ENCODE measurements at regions not wholly inside any gene's neighbourhood (a gene's known extent, or its start where the extent isn't known, plus 50 kb on each side); places are given as distances from the start of the nearest gene placed in this dataset.

- in situ Hi-C loops (cut with MboI; ENCODE audit: low pct_unique_long_range_greater_than_20kb, low sequenced_read_pairs): no loop called here
- no peak for DNase-seq
These were observed 147.7 kb upstream of the APCDD1 start for GRCh38 chr18:10306779-10307178.

GRCh38 chr18:10308154-10308553, 146.3 kb upstream of the APCDD1 start:
- no peak for DNase-seq
- in situ Hi-C loops (cut with MboI; ENCODE audit: low pct_unique_long_range_greater_than_20kb, low sequenced_read_pairs): no loop called here

DNA sequence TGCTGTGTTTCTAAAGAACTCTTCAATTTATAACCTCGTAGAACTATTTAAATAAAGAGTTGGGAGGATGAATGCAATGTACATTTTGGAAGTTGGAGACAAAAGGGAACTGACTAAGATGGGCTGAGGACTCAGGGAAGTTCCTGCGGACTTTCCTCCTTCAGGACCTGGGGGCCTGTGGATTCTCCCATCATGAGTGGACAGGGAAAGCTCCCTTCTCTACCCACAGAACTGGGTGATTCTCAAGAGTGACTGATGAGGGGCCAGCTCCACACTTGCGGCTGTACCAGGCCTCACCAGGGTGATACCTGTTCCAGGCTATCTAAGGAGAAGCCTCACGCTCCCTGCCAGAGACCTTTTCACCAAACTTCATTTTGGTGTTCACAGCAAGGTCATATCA, 143.8 kb upstream of the APCDD1 start:
- in situ Hi-C loops (cut with MboI; ENCODE audit: low pct_unique_long_range_greater_than_20kb, low sequenced_read_pairs): no loop called here
- DNase-seq: no peak

- no peak for DNase-seq
- in situ Hi-C loops (cut with MboI; ENCODE audit: low pct_unique_long_range_greater_than_20kb, low sequenced_read_pairs): no loop called here
These were observed 142.0 kb upstream of the APCDD1 start for GRCh38 chr18:10312326-10313015.

GRCh38 chr18:10313016-10313342, 141.5 kb upstream of the APCDD1 start:
- no peak for DNase-seq
- in situ Hi-C loops (cut with MboI; ENCODE audit: low pct_unique_long_range_greater_than_20kb, low sequenced_read_pairs): no loop called here

- no peak for DNase-seq
- in situ Hi-C loops (cut with MboI; ENCODE audit: low pct_unique_long_range_greater_than_20kb, low sequenced_read_pairs): no loop called here
These were observed 140.4 kb upstream of the APCDD1 start for GRCh38 chr18:10314066-10314465.

GRCh38 chr18:10315522-10315921, 138.9 kb upstream of the APCDD1 start:
- in situ Hi-C loops (cut with MboI; ENCODE audit: low pct_unique_long_range_greater_than_20kb, low sequenced_read_pairs): no loop called here
- DNase-seq: peak; percentile 41

- in situ Hi-C loops (cut with MboI; ENCODE audit: low pct_unique_long_range_greater_than_20kb, low sequenced_read_pairs): no loop called here
- no peak for DNase-seq
These were observed 137.7 kb upstream of the APCDD1 start for GRCh38 chr18:10316778-10317177.

- in situ Hi-C loops (cut with MboI; ENCODE audit: low pct_unique_long_range_greater_than_20kb, low sequenced_read_pairs): no loop called here
- no peak for DNase-seq
These were observed 136.4 kb upstream of the APCDD1 start for GRCh38 chr18:10317864-10318690.

GRCh38 chr18:10318691-10318970, 135.8 kb upstream of the APCDD1 start:
- DNase-seq: no peak
- in situ Hi-C loops (cut with MboI; ENCODE audit: low pct_unique_long_range_greater_than_20kb, low sequenced_read_pairs): no loop called here

DNA sequence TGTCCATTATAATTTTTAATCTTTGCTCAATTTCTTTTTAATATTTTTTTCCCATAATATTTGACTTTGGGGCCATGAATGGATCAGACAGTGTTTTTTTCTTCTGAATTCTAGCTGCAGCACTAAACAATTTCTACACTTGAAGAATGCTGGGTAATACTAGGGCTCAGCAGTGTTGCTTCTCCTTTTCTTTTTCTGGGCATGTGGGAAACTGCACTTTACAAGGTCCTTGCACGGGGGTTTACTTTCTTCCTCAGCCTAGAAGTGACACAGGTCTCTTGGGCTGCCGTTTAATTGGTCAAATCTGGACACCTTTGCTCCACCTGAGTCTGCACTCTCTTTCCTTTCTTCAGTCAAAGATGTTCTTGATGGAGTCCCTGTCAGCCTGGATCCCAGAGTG, 135.4 kb upstream of the APCDD1 start:
- in situ Hi-C loops (cut with MboI; ENCODE audit: low pct_unique_long_range_greater_than_20kb, low sequenced_read_pairs): no loop called here
- no peak for DNase-seq

DNA sequence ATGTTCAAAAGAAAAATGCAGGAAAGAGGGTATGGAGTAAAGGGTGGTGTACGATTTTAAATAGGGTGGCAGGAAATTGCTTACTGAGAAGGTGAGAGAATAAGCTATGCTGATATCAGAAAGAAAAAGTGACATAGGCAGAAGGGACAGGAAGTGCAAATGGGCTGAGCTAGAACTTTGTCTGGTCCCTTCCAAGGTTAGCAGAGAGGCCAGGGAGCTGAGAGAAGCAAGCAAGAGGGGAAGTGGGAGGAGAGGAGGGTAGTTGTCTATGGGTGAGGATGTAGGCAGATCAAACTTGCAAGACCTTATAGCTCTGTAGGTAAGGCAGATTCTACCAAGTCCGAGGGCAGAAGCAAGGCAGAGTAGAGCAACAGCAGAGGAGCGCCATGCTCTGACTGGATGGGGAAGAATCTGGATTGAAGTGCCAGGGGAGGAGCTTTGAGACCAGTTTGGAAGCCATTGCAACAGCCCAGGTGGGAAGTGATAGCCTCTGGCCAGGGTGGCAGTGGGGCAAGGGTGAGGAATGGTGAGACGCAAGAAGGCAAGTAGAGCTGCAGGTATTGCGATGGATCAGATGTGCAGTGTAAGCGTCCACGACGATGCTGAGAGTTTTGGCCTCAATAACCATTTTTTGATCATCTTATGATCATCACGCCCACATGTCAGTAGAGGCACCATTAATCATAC, 134.4 kb upstream of the APCDD1 start:
- no peak for DNase-seq
- in situ Hi-C loops (cut with MboI; ENCODE audit: low pct_unique_long_range_greater_than_20kb, low sequenced_read_pairs): no loop called here

DNA sequence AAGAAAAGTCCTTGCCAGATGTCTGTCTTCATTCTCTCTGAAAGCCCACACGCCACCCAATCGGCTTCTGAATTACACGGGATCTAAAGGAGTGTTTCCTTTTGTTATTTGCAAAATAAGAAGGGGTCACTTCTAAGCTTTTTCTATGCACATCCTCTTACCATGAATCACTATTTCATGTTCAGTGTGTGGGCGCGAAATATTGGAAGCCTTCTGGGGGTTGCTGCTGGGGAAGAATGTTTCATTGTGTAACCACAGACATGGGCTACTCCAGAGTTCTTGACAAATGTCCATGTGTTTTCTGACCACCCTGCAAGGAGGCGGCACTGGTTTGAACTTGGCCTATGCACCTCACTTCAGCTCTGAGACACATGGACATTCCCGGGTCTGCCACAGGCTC, 133.6 kb upstream of the APCDD1 start:
- in situ Hi-C loops (cut with MboI; ENCODE audit: low pct_unique_long_range_greater_than_20kb, low sequenced_read_pairs): no loop called here
- DNase-seq: no peak

DNA sequence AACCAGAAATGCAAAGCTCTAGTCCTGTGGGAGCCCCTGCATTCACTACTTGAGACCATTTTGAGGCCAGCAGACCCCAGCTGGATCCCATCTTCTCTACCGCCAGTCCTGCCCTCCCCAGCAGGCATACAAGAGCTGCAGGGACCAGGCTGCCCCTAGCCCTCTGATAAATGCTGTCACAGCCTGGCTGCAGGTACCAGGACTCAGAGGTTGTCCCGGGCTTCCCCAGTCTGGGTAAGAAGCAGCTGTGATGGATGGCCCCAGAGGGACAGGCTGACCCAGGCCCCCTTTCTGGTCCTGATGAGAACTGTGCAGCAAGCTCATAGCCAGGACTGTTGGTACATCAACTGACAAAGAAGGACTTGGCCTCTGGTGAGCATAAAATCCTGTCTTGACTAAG, 132.9 kb upstream of the APCDD1 start:
- in situ Hi-C loops (cut with MboI; ENCODE audit: low pct_unique_long_range_greater_than_20kb, low sequenced_read_pairs): no loop called here
- no peak for DNase-seq

GRCh38 chr18:10322004-10322403, 132.4 kb upstream of the APCDD1 start:
- DNase-seq: no peak
- in situ Hi-C loops (cut with MboI; ENCODE audit: low pct_unique_long_range_greater_than_20kb, low sequenced_read_pairs): no loop called here

- DNase-seq: no peak
- in situ Hi-C loops (cut with MboI; ENCODE audit: low pct_unique_long_range_greater_than_20kb, low sequenced_read_pairs): no loop called here
These were observed 132.0 kb upstream of the APCDD1 start for GRCh38 chr18:10322435-10322834.

DNA sequence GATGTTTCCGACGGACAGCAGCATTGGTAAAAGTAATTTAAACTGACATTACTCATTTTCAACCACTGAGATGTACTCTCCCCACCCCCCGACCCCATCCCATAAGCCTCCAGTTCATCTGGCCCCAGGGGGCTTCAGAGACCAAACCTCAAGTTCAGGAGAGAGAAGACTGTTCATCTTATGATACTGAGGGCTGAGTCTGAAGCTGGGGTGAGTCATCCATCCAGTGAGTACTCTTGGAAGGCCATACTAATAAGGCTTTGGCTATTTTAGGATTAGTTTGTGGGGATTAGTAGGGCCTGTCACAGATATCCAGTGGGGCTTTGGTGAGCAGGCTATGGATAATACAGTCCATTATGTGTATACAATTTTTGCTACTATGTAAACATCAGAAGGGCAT, 125.3 kb upstream of the APCDD1 start:
- DNase-seq: no peak
- in situ Hi-C loops (cut with MboI; ENCODE audit: low pct_unique_long_range_greater_than_20kb, low sequenced_read_pairs): no loop called here

DNA sequence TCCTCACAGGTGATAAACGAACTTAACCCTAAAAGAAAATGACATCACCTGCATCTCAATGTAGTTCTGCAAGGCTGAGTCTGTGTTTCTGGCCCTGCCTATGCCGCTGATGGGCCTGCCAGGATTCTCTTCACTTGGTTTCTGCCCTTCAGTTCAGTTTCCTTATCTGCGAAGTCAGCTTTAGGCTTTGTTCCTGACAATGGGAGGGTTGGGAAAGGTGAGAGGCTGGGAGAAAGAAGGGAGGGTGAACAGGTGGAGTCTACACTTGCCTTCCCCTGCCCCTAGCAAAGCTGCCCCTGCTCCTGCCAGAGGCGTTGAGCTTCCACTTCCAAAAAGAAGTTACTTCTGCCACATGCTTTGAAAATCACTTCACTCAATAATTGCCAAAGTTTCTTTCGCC, 124.0 kb upstream of the APCDD1 start:
- in situ Hi-C loops (cut with MboI; ENCODE audit: low pct_unique_long_range_greater_than_20kb, low sequenced_read_pairs): no loop called here
- DNase-seq: no peak

DNA sequence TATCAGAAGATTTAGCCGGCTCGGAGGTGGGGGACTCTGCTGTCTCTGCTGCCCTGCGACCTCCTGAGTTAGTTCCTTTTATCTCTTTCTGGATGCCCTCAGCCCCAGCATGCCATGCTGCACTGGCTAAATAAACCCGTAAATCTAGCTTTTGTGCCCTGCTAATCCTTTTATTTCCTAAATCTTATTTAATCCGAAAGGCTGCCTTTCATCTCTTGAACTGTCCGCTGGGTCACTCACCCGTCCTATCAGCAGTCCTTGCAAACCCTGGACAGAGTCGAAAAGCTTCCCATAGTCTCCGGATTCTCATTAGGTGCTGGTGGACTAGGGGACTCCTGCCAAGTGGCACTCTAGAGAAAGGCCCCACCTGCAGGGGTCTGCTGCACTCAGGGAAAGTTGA, 122.0 kb upstream of the APCDD1 start:
- DNase-seq: no peak
- in situ Hi-C loops (cut with MboI; ENCODE audit: low pct_unique_long_range_greater_than_20kb, low sequenced_read_pairs): no loop called here

GRCh38 chr18:10336749-10337350, 117.6 kb upstream of the APCDD1 start:
- in situ Hi-C loops (cut with MboI; ENCODE audit: low pct_unique_long_range_greater_than_20kb, low sequenced_read_pairs): no loop called here
- no peak for DNase-seq

Measured in KBM-7 (cell line).